ENCODE measurements at regions not wholly inside any gene's neighbourhood (a gene's known extent, or its start where the extent isn't known, plus 50 kb on each side); places are given as distances from the start of the nearest gene placed in this dataset.

DNA sequence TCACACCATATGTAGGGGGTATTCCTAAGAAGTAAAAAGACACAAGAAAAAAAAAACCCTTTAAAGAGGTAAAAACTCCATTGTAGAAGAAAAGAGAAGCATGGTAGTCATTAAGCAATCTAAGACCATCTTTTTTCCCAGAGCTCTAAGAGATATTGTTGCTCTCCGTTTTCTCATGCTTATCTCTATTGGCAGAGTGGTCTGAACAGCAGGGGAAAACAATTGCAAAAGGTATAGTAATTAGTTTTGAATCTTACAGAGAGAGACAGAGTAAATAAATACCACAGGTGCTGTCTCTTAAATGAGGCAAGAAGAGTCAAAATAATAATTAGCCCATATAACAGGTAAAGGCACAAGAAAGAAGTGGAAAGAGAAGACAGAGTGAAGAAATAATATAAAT, 821.4 kb upstream of the CA10 start:
- TF ChIP-seq POLR2AphosphoS5 (IDR thresholded peaks at IDR 0.05; ENCODE audit: insufficient read depth, low read depth, low read length) (no peak), POLR2A (IDR thresholded peaks at IDR 0.05; ENCODE audit: low read depth, low read length) (no peak), EZH2 (IDR thresholded peaks at IDR 0.05; ENCODE audit: borderline replicate concordance, low read depth, low read length, severe bottlenecking) (no peak), JUN (IDR thresholded peaks at IDR 0.05; ENCODE audit: borderline replicate concordance, insufficient read depth, insufficient read length, low read depth) (no peak), MYC (IDR thresholded peaks at IDR 0.05; ENCODE audit: low read depth, low read length) (no peak), GATA2 (IDR thresholded peaks at IDR 0.05; ENCODE audit: insufficient read depth, insufficient read length, low read depth, low read length) (no peak), FOS (IDR thresholded peaks at IDR 0.05; ENCODE audit: borderline replicate concordance, insufficient read depth, low read length) (no peak)
- TF ChIP-seq, protein P1, sequence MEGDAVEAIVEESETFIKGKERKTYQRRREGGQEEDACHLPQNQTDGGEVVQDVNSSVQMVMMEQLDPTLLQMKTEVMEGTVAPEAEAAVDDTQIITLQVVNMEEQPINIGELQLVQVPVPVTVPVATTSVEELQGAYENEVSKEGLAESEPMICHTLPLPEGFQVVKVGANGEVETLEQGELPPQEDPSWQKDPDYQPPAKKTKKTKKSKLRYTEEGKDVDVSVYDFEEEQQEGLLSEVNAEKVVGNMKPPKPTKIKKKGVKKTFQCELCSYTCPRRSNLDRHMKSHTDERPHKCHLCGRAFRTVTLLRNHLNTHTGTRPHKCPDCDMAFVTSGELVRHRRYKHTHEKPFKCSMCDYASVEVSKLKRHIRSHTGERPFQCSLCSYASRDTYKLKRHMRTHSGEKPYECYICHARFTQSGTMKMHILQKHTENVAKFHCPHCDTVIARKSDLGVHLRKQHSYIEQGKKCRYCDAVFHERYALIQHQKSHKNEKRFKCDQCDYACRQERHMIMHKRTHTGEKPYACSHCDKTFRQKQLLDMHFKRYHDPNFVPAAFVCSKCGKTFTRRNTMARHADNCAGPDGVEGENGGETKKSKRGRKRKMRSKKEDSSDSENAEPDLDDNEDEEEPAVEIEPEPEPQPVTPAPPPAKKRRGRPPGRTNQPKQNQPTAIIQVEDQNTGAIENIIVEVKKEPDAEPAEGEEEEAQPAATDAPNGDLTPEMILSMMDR (IDR thresholded peaks at IDR 0.05; ENCODE audit: extremely low read depth in 1 of 2, insufficient read depth in 1 of 2, low read depth in 1 of 2, low read length in 2 of 2) = no peak
- TF ChIP-seq, protein P2, sequence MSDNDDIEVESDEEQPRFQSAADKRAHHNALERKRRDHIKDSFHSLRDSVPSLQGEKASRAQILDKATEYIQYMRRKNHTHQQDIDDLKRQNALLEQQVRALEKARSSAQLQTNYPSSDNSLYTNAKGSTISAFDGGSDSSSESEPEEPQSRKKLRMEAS (IDR thresholded peaks at IDR 0.05; ENCODE audit: insufficient read depth, insufficient read length) = no peak
